CD8-positive, alpha-beta memory T cell (primary cell): ENCODE measurements at regions not wholly inside any gene's neighbourhood (a gene's known extent, or its start where the extent isn't known, plus 50 kb on each side); places are given as distances from the start of the nearest gene placed in this dataset.
"Not testable (repeated sequence)": the region's sequence is repeated elsewhere in the genome, so short reads cannot be mapped to it uniquely, and the experiment has no call there.

ENCODE experiments used
- CTCF ChIA-PET: fragments of 350-600 bp; sonication (Branson Sonifier 250); formaldehyde crosslinking; loops from one replicate; lab custom pipeline; 2021; ENCODE audit warnings: antibody characterized with exemption; lab: Charles Lee
- POLR2A ChIA-PET: fragments of 350-600 bp; sonication (Branson Sonifier 250); formaldehyde crosslinking; loops from one replicate; lab custom pipeline; 2021; ENCODE audit warnings: antibody characterized with exemption; lab: Charles Lee
- DNase-seq, 5 donors: peaks; one replicate each; pipeline versions ENCODE4 v3.0.0 to v3.0.0-alpha.2; 2020 to 2022; ENCODE audit warnings: mixed read lengths in 1 of 5
- H3K27ac ChIP-seq: one replicate; pipeline ENCODE4 v1.7.0; 2013; ENCODE audit warnings: low read depth, mild to moderate bottlenecking, low read length, moderate library complexity
- H3K27me3 ChIP-seq: 2 replicates; pipeline ENCODE4 v1.7.0; 2013; ENCODE audit warnings: low read length, mild to moderate bottlenecking; ENCODE audit not compliant: insufficient read depth, poor library complexity, severe bottlenecking
- H3K36me3 ChIP-seq: 2 replicates; pipeline ENCODE4 v1.7.0; 2013; ENCODE audit warnings: mild to moderate bottlenecking, low read length, moderate library complexity; ENCODE audit not compliant: insufficient read depth
- H3K4me1 ChIP-seq: 2 replicates; pipeline ENCODE4 v1.7.0; 2013; ENCODE audit warnings: mild to moderate bottlenecking, low read length, moderate library complexity; ENCODE audit not compliant: insufficient read depth
- H3K4me3 ChIP-seq: 2 replicates; pipeline ENCODE4 v1.7.0; 2013; ENCODE audit warnings: mild to moderate bottlenecking, low read length
- H3K9me3 ChIP-seq: 2 replicates; pipeline ENCODE4 v1.7.0; 2013; ENCODE audit warnings: mild to moderate bottlenecking, low read length
- H3K27ac Mint-ChIP-seq, 8 donors: one replicate each; pipeline ENCODE4 v1.8.0; 2020 to 2021; ENCODE audit warnings: mixed read lengths in 8 of 8, mild to moderate bottlenecking in 6 of 8, inconsistent platforms in 3 of 8, moderate library complexity in 3 of 8
- H3K27me3 Mint-ChIP-seq, 2 donors: one replicate each; pipeline ENCODE4 v1.8.0; 2020 to 2021; ENCODE audit warnings: mixed read lengths in 2 of 2, mild to moderate bottlenecking in 1 of 2, moderate library complexity in 1 of 2
- H3K36me3 Mint-ChIP-seq, 3 donors: one replicate each; pipeline ENCODE4 v1.8.0; 2020 to 2021; ENCODE audit warnings: mixed read lengths in 3 of 3, inconsistent platforms in 1 of 3, mild to moderate bottlenecking in 1 of 3
- H3K4me1 Mint-ChIP-seq, 3 donors: one replicate each; pipeline ENCODE4 v1.8.0; 2020 to 2021; ENCODE audit warnings: mixed read lengths in 3 of 3, inconsistent platforms in 1 of 3, mild to moderate bottlenecking in 1 of 3
- H3K4me3 Mint-ChIP-seq, 7 donors: one replicate each; pipeline ENCODE4 v1.8.0; 2020 to 2021; ENCODE audit warnings: mixed read lengths in 7 of 7, mild to moderate bottlenecking in 6 of 7, moderate library complexity in 4 of 7, inconsistent platforms in 2 of 7
- H3K9me3 Mint-ChIP-seq, 5 donors: one replicate each; pipeline ENCODE4 v1.8.0; 2020 to 2022; ENCODE audit warnings: mixed read lengths in 5 of 5, mild to moderate bottlenecking in 3 of 5, moderate library complexity in 2 of 5, inconsistent platforms in 1 of 5

- H3K27me3 Mint-ChIP-seq = peaks cover 2 to 3% of the 10 kb centered on the region in 2 donors
- ChIA-PET CTCF (no interaction called here), POLR2A (no interaction called here)
- H3K4me1 Mint-ChIP-seq = peaks cover 0 to 1% (median 0%) of the 10 kb centered on the region in 3 donors
- no peak for DNase-seq
- Histone ChIP-seq H3K27ac (no peak overlapping the region), H3K9me3 (no peaks in the 10 kb centered on the region), H3K27me3 (no peaks in the 10 kb centered on the region), H3K4me1 (no peaks in the 10 kb centered on the region), H3K4me3 (no peak overlapping the region), H3K36me3 (no peaks in the 10 kb centered on the region)
- H3K4me3 Mint-ChIP-seq = no peak overlapping the region
- H3K36me3 Mint-ChIP-seq = no peaks in the 10 kb centered on the region
- no peak overlapping the region for H3K27ac Mint-ChIP-seq
- H3K9me3 Mint-ChIP-seq = peaks cover 0 to 4% (median 0%) of the 10 kb centered on the region in 5 donors
Measured at GRCh38 chr4:81595798-81596610, 124.3 kb upstream of the RASGEF1B start.

DNA sequence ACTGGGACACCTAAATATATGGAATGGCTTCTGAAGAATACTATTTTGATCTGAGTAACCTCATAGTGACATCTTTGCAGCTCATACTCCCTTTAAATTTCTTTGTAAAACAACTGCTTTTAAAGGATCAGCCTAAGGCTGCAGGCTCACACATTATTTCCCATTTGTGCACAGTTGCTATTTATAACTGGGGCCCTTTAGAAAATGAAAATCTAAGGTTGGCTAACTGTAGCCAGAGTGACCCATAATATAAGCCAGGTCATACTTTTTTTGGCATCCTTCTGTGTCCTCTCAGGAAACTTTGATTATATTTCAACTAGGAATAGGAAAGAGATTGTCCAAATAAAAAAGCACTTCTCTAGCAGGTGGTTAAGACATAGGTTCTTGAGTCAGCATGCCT is 123.6 kb upstream of the RASGEF1B start:
- H3K9me3 Mint-ChIP-seq = peaks cover 0 to 4% (median 0%) of the 10 kb centered on the region in 5 donors
- H3K4me3 ChIP-seq = no peak overlapping the region
- no peaks in the 10 kb centered on the region for H3K27me3 ChIP-seq
- H3K27me3 Mint-ChIP-seq = peaks cover 2 to 3% of the 10 kb centered on the region in 2 donors
- no peak overlapping the region for H3K27ac Mint-ChIP-seq
- H3K4me1 ChIP-seq = no peaks in the 10 kb centered on the region
- ChIA-PET POLR2A (no interaction called here), CTCF (no interaction called here)
- DNase-seq = no peak
- peaks cover 0 to 1% (median 0%) of the 10 kb centered on the region in 3 donors for H3K4me1 Mint-ChIP-seq
- no peak overlapping the region for H3K4me3 Mint-ChIP-seq
- H3K36me3 Mint-ChIP-seq = no peaks in the 10 kb centered on the region
- no peak overlapping the region for H3K27ac ChIP-seq
- H3K9me3 ChIP-seq = no peaks in the 10 kb centered on the region
- H3K36me3 ChIP-seq = no peaks in the 10 kb centered on the region

GRCh38 chr4:81594490-81595159 is 122.9 kb upstream of the RASGEF1B start:
- no peak for DNase-seq
- peaks cover 0 to 4% (median 0%) of the 10 kb centered on the region in 5 donors for H3K9me3 Mint-ChIP-seq
- no peak overlapping the region for H3K27ac ChIP-seq
- H3K4me1 ChIP-seq = no peaks in the 10 kb centered on the region
- H3K4me3 ChIP-seq = no peak overlapping the region
- H3K27me3 ChIP-seq = no peaks in the 10 kb centered on the region
- no peak overlapping the region for H3K27ac Mint-ChIP-seq
- H3K36me3 Mint-ChIP-seq = no peaks in the 10 kb centered on the region
- H3K4me3 Mint-ChIP-seq = no peak overlapping the region
- POLR2A ChIA-PET = no interaction called here
- H3K4me1 Mint-ChIP-seq = peaks cover 0 to 1% (median 0%) of the 10 kb centered on the region in 3 donors
- no peaks in the 10 kb centered on the region for H3K36me3 ChIP-seq
- CTCF ChIA-PET = no interaction called here
- H3K9me3 ChIP-seq = no peaks in the 10 kb centered on the region
- H3K27me3 Mint-ChIP-seq = peaks cover 2 to 3% of the 10 kb centered on the region in 2 donors

DNA sequence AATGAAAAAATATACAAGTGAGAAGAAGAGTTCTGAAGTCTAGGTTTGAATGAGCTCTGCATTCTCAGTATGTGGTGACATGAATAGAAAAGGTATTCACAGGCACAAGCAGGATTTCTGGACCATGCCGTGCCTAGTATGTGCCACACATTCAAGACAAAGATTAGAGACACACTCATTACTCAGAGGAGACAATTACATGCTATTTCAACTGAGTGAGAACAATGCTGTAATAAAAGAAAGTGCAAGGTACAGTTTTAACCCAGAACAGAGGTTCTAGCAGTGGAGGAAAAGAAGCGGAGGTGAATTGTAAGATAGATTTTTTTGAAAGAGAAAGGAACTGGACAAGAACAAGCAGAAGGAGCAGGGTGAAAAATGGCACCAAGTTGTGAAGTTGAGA is 121.0 kb upstream of the RASGEF1B start:
- H3K9me3 ChIP-seq = no peaks in the 10 kb centered on the region
- ChIA-PET CTCF (no interaction called here), POLR2A (no interaction called here)
- Mint-ChIP-seq H3K27ac (no peak overlapping the region), H3K9me3 (no peaks in the 10 kb centered on the region), H3K36me3 (no peaks in the 10 kb centered on the region), H3K4me3 (no peak overlapping the region), H3K4me1 (peaks cover 0 to 1% (median 0%) of the 10 kb centered on the region in 3 donors), H3K27me3 (peaks cover 0 to 3% of the 10 kb centered on the region in 2 donors)
- no peak for DNase-seq
- H3K4me1 ChIP-seq = no peaks in the 10 kb centered on the region
- H3K27ac ChIP-seq = no peak overlapping the region
- H3K36me3 ChIP-seq = no peaks in the 10 kb centered on the region
- no peak overlapping the region for H3K4me3 ChIP-seq
- H3K27me3 ChIP-seq = no peaks in the 10 kb centered on the region

- ChIA-PET CTCF (interaction anchor here (1.4 kb wide), 1 partner anchor 119 kb away, joined by 3 read pairs; the partner anchor contains the start of gene RASGEF1B), POLR2A (no interaction called here)
- no peak overlapping the region for H3K4me3 ChIP-seq
Measured at GRCh38 chr4:81590596-81590995, 118.9 kb upstream of the RASGEF1B start.

GRCh38 chr4:81589262-81589661 is 117.6 kb upstream of the RASGEF1B start:
- Mint-ChIP-seq H3K36me3 (no peaks in the 10 kb centered on the region), H3K4me1 (peaks cover 0 to 1% (median 0%) of the 10 kb centered on the region in 3 donors), H3K4me3 (no peak overlapping the region), H3K9me3 (no peaks in the 10 kb centered on the region), H3K27ac (no peak overlapping the region), H3K27me3 (peaks cover 0 to 3% of the 10 kb centered on the region in 2 donors)
- no peaks in the 10 kb centered on the region for H3K9me3 ChIP-seq
- no peaks in the 10 kb centered on the region for H3K4me1 ChIP-seq
- no peaks in the 10 kb centered on the region for H3K36me3 ChIP-seq
- no peak overlapping the region for H3K27ac ChIP-seq
- no peak overlapping the region for H3K4me3 ChIP-seq
- ChIA-PET CTCF (no interaction called here), POLR2A (no interaction called here)
- no peaks in the 10 kb centered on the region for H3K27me3 ChIP-seq
- no peak for DNase-seq

More at GRCh38 chr4:81590596-81590995, 118.9 kb upstream of the RASGEF1B start:
- Mint-ChIP-seq H3K4me1 (peaks cover 0 to 1% (median 0%) of the 10 kb centered on the region in 3 donors), H3K9me3 (no peaks in the 10 kb centered on the region), H3K36me3 (no peaks in the 10 kb centered on the region), H3K27me3 (peaks cover 0 to 3% of the 10 kb centered on the region in 2 donors), H3K4me3 (no peak overlapping the region), H3K27ac (no peak overlapping the region)
- Histone ChIP-seq H3K36me3 (no peaks in the 10 kb centered on the region), H3K4me1 (no peaks in the 10 kb centered on the region), H3K27ac (no peak overlapping the region), H3K9me3 (no peaks in the 10 kb centered on the region), H3K27me3 (no peaks in the 10 kb centered on the region)
- DNase-seq = no peak

- Mint-ChIP-seq H3K27ac (no peak overlapping the region), H3K27me3 (peaks cover 0 to 4% of the 10 kb centered on the region in 2 donors), H3K36me3 (no peaks in the 10 kb centered on the region), H3K9me3 (no peaks in the 10 kb centered on the region), H3K4me1 (no peaks in the 10 kb centered on the region), H3K4me3 (no peak overlapping the region)
- Histone ChIP-seq H3K9me3 (no peaks in the 10 kb centered on the region), H3K27me3 (no peaks in the 10 kb centered on the region), H3K4me1 (no peaks in the 10 kb centered on the region), H3K36me3 (no peaks in the 10 kb centered on the region), H3K27ac (no peak overlapping the region), H3K4me3 (no peak overlapping the region)
- CTCF ChIA-PET = no interaction called here
- DNase-seq = no peak
- POLR2A ChIA-PET = no interaction called here
Measured at GRCh38 chr4:81586706-81587105, 115.0 kb upstream of the RASGEF1B start.

DNA sequence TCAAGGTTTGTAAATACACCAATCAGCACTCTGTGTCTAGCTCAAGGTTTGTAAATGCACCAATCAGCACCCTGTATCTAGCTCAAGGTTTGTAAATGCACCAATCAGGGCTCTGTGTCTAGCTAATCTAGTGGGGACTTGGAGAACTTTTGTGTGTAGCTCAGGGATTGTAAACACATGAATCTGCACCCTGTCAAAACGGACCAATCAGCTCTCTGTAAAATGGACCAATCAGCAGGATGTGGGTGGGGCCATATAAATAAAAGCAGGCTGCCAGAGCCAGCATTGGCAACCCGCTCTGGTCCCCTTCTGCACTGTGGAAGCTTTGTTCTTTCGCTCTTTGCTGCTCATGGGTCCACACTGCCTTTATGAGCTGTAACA is 109.3 kb upstream of the RASGEF1B start:
- H3K27ac Mint-ChIP-seq, CTCF ChIA-PET, H3K4me1 Mint-ChIP-seq: not testable (repeated sequence)

More for the DNA sequence above, 109.3 kb upstream of the RASGEF1B start:
- POLR2A ChIA-PET, H3K27me3 ChIP-seq, H3K4me3 ChIP-seq, H3K36me3 Mint-ChIP-seq, H3K27ac ChIP-seq, H3K4me3 Mint-ChIP-seq, DNase-seq, H3K36me3 ChIP-seq, H3K9me3 ChIP-seq, H3K4me1 ChIP-seq, H3K9me3 Mint-ChIP-seq: not testable (repeated sequence)
- H3K27me3 Mint-ChIP-seq = peaks cover 9 to 12% of the 10 kb centered on the region in 2 donors
